PC-3 (cell line): ENCODE measurements at regions not wholly inside any gene's neighbourhood (a gene's known extent, or its start where the extent isn't known, plus 50 kb on each side); places are given as distances from the start of the nearest gene placed in this dataset.

Source experiments
- ATAC-seq: fragments of 200-7000 bp; cut with Tn5 transposase; 2 replicates; pipeline ENCODE4 v1.9.1; 2020; ENCODE audit warnings: mild to moderate bottlenecking, moderate library complexity
- BruUV-seq: library from RNA; stranded (reverse); fragments of 400-500 nt; replicated peaks from 2 replicates; lab custom pipeline; 2021; lab: Mats Ljungman, UMichigan
- CTCF ChIA-PET: fragments of 300-600 bp; sonication (Branson Sonifier 250); formaldehyde crosslinking; loops from one replicate; lab custom pipeline; 2022; ENCODE audit warnings: antibody characterized with exemption; lab: Charles Lee
- POLR2A ChIA-PET: fragments of 300-600 bp; sonication (Branson Sonifier 250); formaldehyde crosslinking; loops from one replicate; lab custom pipeline; 2022; ENCODE audit warnings: antibody characterized with exemption; ENCODE audit not compliant: unreplicated experiment; lab: Charles Lee
- DNase-seq: peaks from one replicate; pipeline ENCODE4 v3.0.0-alpha.2; 2015
- H2AFZ ChIP-seq: fragments of 300-600 bp; sonication (generic); 2 replicates; pipeline ENCODE4 v1.6.0; 2016; ENCODE audit warnings: antibody characterized with exemption, low read length
- H3F3A ChIP-seq: fragments of 300-600 bp; sonication (generic); one replicate; pipeline ENCODE4 v1.6.0; 2017; ENCODE audit warnings: antibody characterized with exemption, low read length, control low read depth, mild to moderate bottlenecking; ENCODE audit not compliant: unreplicated experiment
- H3K27ac ChIP-seq: fragments of 300-600 bp; sonication (generic); 2 replicates; pipeline ENCODE4 v1.5.1; 2016; ENCODE audit warnings: mild to moderate bottlenecking, low read length
- H3K27me3 ChIP-seq: fragments of 300-600 bp; sonication (generic); 2 replicates; pipeline ENCODE4 v1.6.1; 2016; ENCODE audit warnings: low read length, mixed read lengths
- H3K36me3 ChIP-seq: fragments of 300-600 bp; sonication (generic); 2 replicates; pipeline ENCODE4 v1.6.1; 2016; ENCODE audit warnings: low read depth, mixed run types, low read length, mixed read lengths
- H3K4me1 ChIP-seq: fragments of 300-600 bp; sonication (generic); 2 replicates; pipeline ENCODE4 v1.5.1; 2016; ENCODE audit warnings: low read length; ENCODE audit not compliant: insufficient read depth
- H3K4me2 ChIP-seq: fragments of 300-600 bp; sonication (generic); 2 replicates; pipeline ENCODE4 v1.6.0; 2016; ENCODE audit warnings: low read length
- H3K4me3 ChIP-seq: fragments of 300-600 bp; sonication (generic); 2 replicates; pipeline ENCODE4 v1.5.1; 2016; ENCODE audit warnings: mild to moderate bottlenecking, low read length, mixed read lengths
- H3K79me2 ChIP-seq: fragments of 300-600 bp; sonication (generic); 2 replicates; pipeline ENCODE4 v1.6.1; 2017; ENCODE audit warnings: low read length, mixed read lengths
- H3K9ac ChIP-seq: fragments of 300-600 bp; sonication (generic); 2 replicates; pipeline ENCODE4 v1.6.0; 2016; ENCODE audit warnings: mild to moderate bottlenecking, low read length
- H3K9me2 ChIP-seq: fragments of 300-600 bp; sonication (generic); replicated peaks from 2 replicates; pipeline ENCODE4 v1.6.1; 2016; ENCODE audit warnings: mixed run types, low read length, mixed read lengths
- H3K9me3 ChIP-seq: fragments of 300-600 bp; sonication (generic); 2 replicates; pipeline ENCODE4 v1.6.1; 2016; ENCODE audit warnings: low read length, mixed read lengths
- H4K20me1 ChIP-seq: fragments of 300-600 bp; sonication (generic); 2 replicates; pipeline ENCODE4 v1.6.1; 2016; ENCODE audit warnings: low read length, mixed read lengths
- CTCF ChIP-seq: fragments of 300-600 bp; sonication (generic); conservative IDR thresholded peaks from 2 replicates; pipeline ENCODE4 v1.5.1; 2017; ENCODE audit warnings: antibody characterized with exemption, low read depth, mild to moderate bottlenecking, low read length
- EZH2phosphoT487 ChIP-seq: fragments of 300-600 bp; sonication (generic); IDR thresholded peaks from 2 replicates; pipeline ENCODE4 v1.6.1; 2018; ENCODE audit warnings: mild to moderate bottlenecking, antibody characterized with exemption, low read length, borderline replicate concordance
- intact Hi-C: fragments of 100-400 bp; cut with micrococcal nuclease; formaldehyde crosslinking; loops from 2 replicates; pipeline ENCODE4 v1.9.0; 2023

- no peak for DNase-seq
- H3K4me3 ChIP-seq: no peak overlapping the region
- H3K27me3 ChIP-seq: no peaks in the 10 kb centered on the region
- no peak overlapping the region for H3K9ac ChIP-seq
- BruUV-seq: no TSS peak
- no peaks in the 10 kb centered on the region for H3F3A ChIP-seq
- intact Hi-C loops: no loop called here
- ATAC-seq: no peak
- H3K9me2 ChIP-seq: no peaks in the 10 kb centered on the region
- TF ChIP-seq EZH2phosphoT487 (no peak), CTCF (no peak)
- H4K20me1 ChIP-seq: no peaks in the 10 kb centered on the region
- H3K4me2 ChIP-seq: no peak overlapping the region
- CTCF ChIA-PET: no interaction called here
- no peak overlapping the region for H2AFZ ChIP-seq
- POLR2A ChIA-PET: no interaction called here
- no peak overlapping the region for H3K27ac ChIP-seq
- H3K79me2 ChIP-seq: no peaks in the 10 kb centered on the region
- no peaks in the 10 kb centered on the region for H3K9me3 ChIP-seq
- peaks cover 8% of the 10 kb centered on the region; the same call in 1 of the 2 replicates for H3K4me1 ChIP-seq
- H3K36me3 ChIP-seq: no peaks in the 10 kb centered on the region
These were observed 50.4 kb upstream of the TGFBR2 start for GRCh38 chr3:30555968-30556367.
